Ishikawa (cell line): ENCODE measurements at regions not wholly inside any gene's neighbourhood (a gene's known extent, or its start where the extent isn't known, plus 50 kb on each side); places are given as distances from the start of the nearest gene placed in this dataset.

Experiments
- CEBPB ChIP-seq: IDR thresholded peaks from 2 replicates; pipeline ENCODE4 v1.6.1; 2012
- CREB1 ChIP-seq: IDR thresholded peaks from 2 replicates; pipeline ENCODE4 v1.6.1; 2012; ENCODE audit warnings: low read depth
- EGR1 ChIP-seq: IDR thresholded peaks from 2 replicates; pipeline ENCODE4 v1.6.1; 2012
- EP300 ChIP-seq: IDR thresholded peaks from 2 replicates; pipeline ENCODE4 v1.6.1; 2012; ENCODE audit warnings: borderline replicate concordance
- FOXM1 ChIP-seq: IDR thresholded peaks from 2 replicates; pipeline ENCODE4 v1.6.1; 2012; ENCODE audit warnings: low read depth, borderline replicate concordance
- MAX ChIP-seq: IDR thresholded peaks from 2 replicates; pipeline ENCODE4 v1.6.1; 2012
- NFIC ChIP-seq: IDR thresholded peaks from 2 replicates; pipeline ENCODE4 v1.6.1; 2012
- RAD21 ChIP-seq: IDR thresholded peaks from 2 replicates; pipeline ENCODE4 v1.6.1; 2012; ENCODE audit warnings: low read depth
- REST ChIP-seq: IDR thresholded peaks from 2 replicates; pipeline ENCODE4 v1.6.1; 2012; ENCODE audit warnings: low read depth, mild to moderate bottlenecking
- TAF1 ChIP-seq: IDR thresholded peaks from 2 replicates; pipeline ENCODE4 v1.6.1; 2012; ENCODE audit warnings: low read depth, mild to moderate bottlenecking
- TCF12 ChIP-seq: IDR thresholded peaks from 2 replicates; pipeline ENCODE4 v1.6.1; 2012; ENCODE audit warnings: low read depth
- TEAD4 ChIP-seq: IDR thresholded peaks from 2 replicates; pipeline ENCODE4 v1.6.1; 2012
- USF1 ChIP-seq: IDR thresholded peaks from 2 replicates; pipeline ENCODE4 v1.6.1; 2012
- YY1 ChIP-seq: IDR thresholded peaks from 2 replicates; pipeline ENCODE4 v1.6.1; 2012; ENCODE audit warnings: low read depth
- ZBTB7A ChIP-seq: IDR thresholded peaks from 2 replicates; pipeline ENCODE4 v1.6.1; 2012; ENCODE audit warnings: low read depth

- TF ChIP-seq TEAD4 (no peak), MAX (no peak), ZBTB7A (no peak), TAF1 (no peak), CREB1 (no peak), REST (no peak), YY1 (no peak), CEBPB (no peak), RAD21 (no peak), FOXM1 (no peak), EGR1 (no peak), EP300 (no peak), TCF12 (no peak), NFIC (no peak), USF1 (no peak)
Measured at GRCh38 chr13:42458193-42458592, 115.8 kb upstream of the TNFSF11 start.

GRCh38 chr13:42466123-42466522 lies 107.8 kb upstream of the TNFSF11 start:
- TF ChIP-seq CEBPB (no peak), ZBTB7A (no peak), TEAD4 (no peak), YY1 (no peak), TCF12 (no peak), FOXM1 (no peak), REST (no peak), TAF1 (no peak), MAX (no peak), NFIC (no peak), CREB1 (no peak), USF1 (no peak), EGR1 (no peak), EP300 (no peak), RAD21 (no peak)

GRCh38 chr13:42466609-42467008 lies 107.3 kb upstream of the TNFSF11 start:
- TF ChIP-seq REST, result no peak
- TF ChIP-seq EP300, result no peak
- TF ChIP-seq EGR1, result no peak
- no peak for TF ChIP-seq FOXM1
- no peak for TF ChIP-seq CREB1
- no peak for TF ChIP-seq YY1
- no peak for TF ChIP-seq TCF12
- no peak for TF ChIP-seq MAX
- TF ChIP-seq CEBPB, result no peak
- TF ChIP-seq ZBTB7A, result no peak
- no peak for TF ChIP-seq TAF1
- TF ChIP-seq USF1, result no peak
- no peak for TF ChIP-seq TEAD4
- no peak for TF ChIP-seq NFIC
- no peak for TF ChIP-seq RAD21

- TF ChIP-seq EP300 (no peak), REST (no peak)
Measured at GRCh38 chr13:42474954-42475353, 99.0 kb upstream of the TNFSF11 start.
